ENCODE measurements at regions not wholly inside any gene's neighbourhood (a gene's known extent, or its start where the extent isn't known, plus 50 kb on each side); places are given as distances from the start of the nearest gene placed in this dataset.

DNA sequence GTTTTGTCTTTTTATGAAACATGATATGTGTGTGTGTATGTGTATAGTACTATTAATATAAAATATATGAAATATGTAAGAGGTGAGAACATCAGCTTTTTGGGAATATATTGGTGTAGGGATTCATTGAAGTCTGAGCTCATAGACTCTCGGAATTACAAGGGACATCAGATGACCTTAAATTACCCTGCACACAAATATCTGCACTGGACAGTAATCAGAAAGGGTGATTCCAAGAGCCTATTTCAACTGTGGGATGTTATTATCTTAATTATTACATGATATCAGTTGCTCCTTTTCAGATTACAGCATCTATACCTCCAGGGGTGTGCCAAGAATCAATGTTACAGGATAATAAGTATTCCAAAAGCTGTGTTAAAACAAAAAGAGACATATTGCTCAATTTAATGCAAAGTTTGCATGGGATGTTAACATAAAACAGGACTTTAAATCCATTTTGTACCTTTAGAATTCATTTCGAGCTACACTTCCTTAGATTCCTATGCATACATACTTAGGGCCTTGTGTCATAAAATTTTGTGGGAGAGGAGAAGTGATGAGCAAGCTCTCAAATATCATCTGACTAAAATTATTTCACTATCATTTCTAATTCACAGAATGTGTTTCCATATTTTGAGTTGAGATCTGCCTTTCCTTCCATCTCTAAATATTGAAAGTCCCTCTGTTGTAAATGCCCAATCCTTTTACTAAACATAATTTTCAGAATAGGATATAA lies 365.2 kb downstream of the BRINP1 start:
- H3K4me3 ChIP-seq (ENCODE audit: control insufficient read depth in 2 of 3, extremely low read depth in 1 of 3, insufficient read depth in 2 of 3, low read depth in 1 of 3, low read length in 3 of 3), result no peak overlapping the region
- TF ChIP-seq CTCF (optimal IDR thresholded peaks at IDR 0.05 in 1 of 3, IDR thresholded peaks at IDR 0.05 in 1 of 3, conservative IDR thresholded peaks at IDR 0.05 in 1 of 3; ENCODE audit: extremely low read depth in 1 of 3, insufficient read depth in 2 of 3, low read length in 3 of 3) (no peak), EZH2 (IDR thresholded peaks at IDR 0.05; ENCODE audit: low read length) (no peak)
- no peak overlapping the region for H3K27ac ChIP-seq (ENCODE audit: control insufficient read depth, insufficient read depth, low read length)
- H3K4me2 ChIP-seq (ENCODE audit: control insufficient read depth, extremely low read depth, insufficient read depth, low read depth, low read length), result no peak overlapping the region
- no peaks in the 10 kb centered on the region for H3K9me3 ChIP-seq (ENCODE audit: control insufficient read depth, low read depth, low read length)
- no peaks in the 10 kb centered on the region for H3K9me1 ChIP-seq (ENCODE audit: control insufficient read depth, extremely low read depth, insufficient read depth, low read length)
- H2AFZ ChIP-seq (ENCODE audit: control insufficient read depth, low read length), result no peak overlapping the region
- dilution Hi-C loops (cut with MboI; ENCODE audit: extremely low pct_ligation_motif_present, low sequenced_read_pairs), result no loop called here
- H3K9ac ChIP-seq (ENCODE audit: control insufficient read depth, extremely low read depth, insufficient read depth, low read length), result no peak overlapping the region
- H3K27me3 ChIP-seq (ENCODE audit: control insufficient read depth, extremely low read depth, insufficient read depth, low read length), result no peaks in the 10 kb centered on the region
- no peak for DNase-seq (ENCODE audit: low read depth, low spot score)
- FAIRE-seq, result no peak
- no peaks in the 10 kb centered on the region for H4K20me1 ChIP-seq (ENCODE audit: control insufficient read depth, extremely low read depth, insufficient read depth, low read length)
- H3K4me1 ChIP-seq (ENCODE audit: control insufficient read depth, extremely low read depth, insufficient read depth, low read length), result no peaks in the 10 kb centered on the region
- H3K36me3 ChIP-seq (ENCODE audit: control insufficient read depth in 2 of 2, extremely low read depth in 1 of 2, insufficient read depth in 2 of 2, low read length in 2 of 2), result no peaks in the 10 kb centered on the region
- H3K79me2 ChIP-seq (ENCODE audit: control insufficient read depth, insufficient read depth, low read length), result no peaks in the 10 kb centered on the region

GRCh38 chr9:119004618-119004990 lies 364.6 kb downstream of the BRINP1 start:
- Histone ChIP-seq H3K27ac (ENCODE audit: control insufficient read depth, insufficient read depth, low read length) (no peak overlapping the region), H3K9me1 (ENCODE audit: control insufficient read depth, extremely low read depth, insufficient read depth, low read length) (no peaks in the 10 kb centered on the region), H3K9me3 (ENCODE audit: control insufficient read depth, low read depth, low read length) (no peaks in the 10 kb centered on the region), H3K27me3 (ENCODE audit: control insufficient read depth, extremely low read depth, insufficient read depth, low read length) (no peaks in the 10 kb centered on the region), H3K9ac (ENCODE audit: control insufficient read depth, extremely low read depth, insufficient read depth, low read length) (no peak overlapping the region), H4K20me1 (ENCODE audit: control insufficient read depth, extremely low read depth, insufficient read depth, low read length) (no peaks in the 10 kb centered on the region), H3K36me3 (ENCODE audit: control insufficient read depth in 2 of 2, extremely low read depth in 1 of 2, insufficient read depth in 2 of 2, low read length in 2 of 2) (no peaks in the 10 kb centered on the region), H3K4me1 (ENCODE audit: control insufficient read depth, extremely low read depth, insufficient read depth, low read length) (no peaks in the 10 kb centered on the region), H2AFZ (ENCODE audit: control insufficient read depth, low read length) (no peak overlapping the region), H3K79me2 (ENCODE audit: control insufficient read depth, insufficient read depth, low read length) (no peaks in the 10 kb centered on the region), H3K4me3 (ENCODE audit: control insufficient read depth in 2 of 3, extremely low read depth in 1 of 3, insufficient read depth in 2 of 3, low read depth in 1 of 3, low read length in 3 of 3) (no peak overlapping the region), H3K4me2 (ENCODE audit: control insufficient read depth, extremely low read depth, insufficient read depth, low read depth, low read length) (no peak overlapping the region)
- DNase-seq (ENCODE audit: low read depth, low spot score) (no peak), FAIRE-seq (no peak)
- TF ChIP-seq CTCF (optimal IDR thresholded peaks at IDR 0.05 in 1 of 3, IDR thresholded peaks at IDR 0.05 in 1 of 3, conservative IDR thresholded peaks at IDR 0.05 in 1 of 3; ENCODE audit: extremely low read depth in 1 of 3, insufficient read depth in 2 of 3, low read length in 3 of 3), result no peak
- TF ChIP-seq EZH2 (IDR thresholded peaks at IDR 0.05; ENCODE audit: low read length), result no peak
- dilution Hi-C loops (cut with MboI; ENCODE audit: extremely low pct_ligation_motif_present, low sequenced_read_pairs), result no loop called here
